Glutamatergic neuron (in vitro differentiated cells): ENCODE measurements at regions not wholly inside any gene's neighbourhood (a gene's known extent, or its start where the extent isn't known, plus 50 kb on each side); places are given as distances from the start of the nearest gene placed in this dataset.

Experiments used
- DNase-seq: peaks from one replicate; pipeline ENCODE4 v3.0.0; 2022
- H3K27ac Mint-ChIP-seq: one replicate; pipeline ENCODE4 v1.8.0; 2020; ENCODE audit warnings: mild to moderate bottlenecking, mixed read lengths, inconsistent platforms; ENCODE audit not compliant: unreplicated experiment
- H3K27me3 Mint-ChIP-seq: one replicate; pipeline ENCODE4 v1.8.0; 2020; ENCODE audit warnings: mild to moderate bottlenecking, moderate library complexity, mixed read lengths, inconsistent platforms; ENCODE audit not compliant: unreplicated experiment
- H3K36me3 Mint-ChIP-seq: one replicate; pipeline ENCODE4 v1.8.0; 2020; ENCODE audit warnings: mild to moderate bottlenecking, mixed read lengths, inconsistent platforms; ENCODE audit not compliant: unreplicated experiment
- H3K4me1 Mint-ChIP-seq: one replicate; pipeline ENCODE4 v1.8.0; 2020; ENCODE audit warnings: mild to moderate bottlenecking, low read depth, mixed read lengths, inconsistent platforms; ENCODE audit not compliant: unreplicated experiment
- H3K4me3 Mint-ChIP-seq: one replicate; pipeline ENCODE4 v1.8.0; 2020; ENCODE audit warnings: mild to moderate bottlenecking, mixed read lengths, inconsistent platforms; ENCODE audit not compliant: unreplicated experiment
- H3K9me3 Mint-ChIP-seq: one replicate; pipeline ENCODE4 v1.8.0; 2020; ENCODE audit warnings: mild to moderate bottlenecking, moderate library complexity, mixed read lengths, inconsistent platforms; ENCODE audit not compliant: unreplicated experiment
- TF ChIP-seq, protein P1 (sequence below): fragments of 200-600 bp; sonication (generic); IDR thresholded peaks from one replicate; pipeline ENCODE4 v1.5.0; 2021; ENCODE audit not compliant: partially characterized antibody, unreplicated experiment

DNA sequence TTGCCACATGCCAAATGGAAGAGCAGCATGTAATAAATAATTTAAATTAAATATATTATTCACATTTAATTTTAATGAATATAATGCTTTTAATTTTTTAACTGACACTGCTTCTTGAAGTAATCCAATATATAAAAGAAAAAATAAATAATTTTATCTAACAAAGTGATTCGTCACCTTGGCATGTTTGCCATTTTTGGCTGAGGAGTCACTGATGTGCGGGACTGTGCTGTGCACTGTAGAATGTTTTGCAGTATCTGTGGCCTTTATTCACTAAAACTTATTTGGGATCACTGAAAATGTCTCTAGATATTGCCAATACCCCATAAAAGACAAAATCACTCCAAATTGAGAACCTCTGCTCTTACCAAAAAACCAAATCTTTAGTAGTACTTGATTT, 807.8 kb downstream of the BRINP3 start:
- TF ChIP-seq, protein P1, sequence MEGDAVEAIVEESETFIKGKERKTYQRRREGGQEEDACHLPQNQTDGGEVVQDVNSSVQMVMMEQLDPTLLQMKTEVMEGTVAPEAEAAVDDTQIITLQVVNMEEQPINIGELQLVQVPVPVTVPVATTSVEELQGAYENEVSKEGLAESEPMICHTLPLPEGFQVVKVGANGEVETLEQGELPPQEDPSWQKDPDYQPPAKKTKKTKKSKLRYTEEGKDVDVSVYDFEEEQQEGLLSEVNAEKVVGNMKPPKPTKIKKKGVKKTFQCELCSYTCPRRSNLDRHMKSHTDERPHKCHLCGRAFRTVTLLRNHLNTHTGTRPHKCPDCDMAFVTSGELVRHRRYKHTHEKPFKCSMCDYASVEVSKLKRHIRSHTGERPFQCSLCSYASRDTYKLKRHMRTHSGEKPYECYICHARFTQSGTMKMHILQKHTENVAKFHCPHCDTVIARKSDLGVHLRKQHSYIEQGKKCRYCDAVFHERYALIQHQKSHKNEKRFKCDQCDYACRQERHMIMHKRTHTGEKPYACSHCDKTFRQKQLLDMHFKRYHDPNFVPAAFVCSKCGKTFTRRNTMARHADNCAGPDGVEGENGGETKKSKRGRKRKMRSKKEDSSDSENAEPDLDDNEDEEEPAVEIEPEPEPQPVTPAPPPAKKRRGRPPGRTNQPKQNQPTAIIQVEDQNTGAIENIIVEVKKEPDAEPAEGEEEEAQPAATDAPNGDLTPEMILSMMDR: no peak
- Mint-ChIP-seq H3K9me3 (no peaks in the 10 kb centered on the region), H3K4me3 (no peak overlapping the region), H3K36me3 (no peaks in the 10 kb centered on the region), H3K4me1 (no peaks in the 10 kb centered on the region), H3K27ac (no peak overlapping the region), H3K27me3 (no peaks in the 10 kb centered on the region)
- no peak for DNase-seq

DNA sequence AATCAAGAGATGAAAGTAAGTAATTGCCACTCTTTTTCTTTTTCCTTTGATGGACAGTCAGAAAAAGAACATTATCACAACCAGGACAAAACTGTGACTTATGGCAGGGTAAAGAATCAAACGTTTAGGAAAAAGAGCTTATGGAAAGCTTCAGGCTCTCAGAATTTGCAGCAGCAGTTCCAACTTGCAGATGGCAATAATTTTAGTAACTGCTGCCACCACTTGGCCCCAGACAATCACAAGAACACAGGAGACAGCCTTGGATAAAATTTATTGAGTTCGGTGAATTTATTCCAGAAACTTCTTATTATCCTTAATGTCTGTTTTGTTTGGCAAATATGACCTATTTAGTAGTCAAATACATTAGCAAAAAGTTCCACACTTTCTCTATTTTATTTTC, 804.4 kb downstream of the BRINP3 start:
- Mint-ChIP-seq H3K27ac (no peak overlapping the region), H3K36me3 (no peaks in the 10 kb centered on the region), H3K4me1 (no peaks in the 10 kb centered on the region), H3K4me3 (no peak overlapping the region), H3K9me3 (no peaks in the 10 kb centered on the region), H3K27me3 (no peaks in the 10 kb centered on the region)
- DNase-seq: no peak
- TF ChIP-seq, protein P1: no peak

DNA sequence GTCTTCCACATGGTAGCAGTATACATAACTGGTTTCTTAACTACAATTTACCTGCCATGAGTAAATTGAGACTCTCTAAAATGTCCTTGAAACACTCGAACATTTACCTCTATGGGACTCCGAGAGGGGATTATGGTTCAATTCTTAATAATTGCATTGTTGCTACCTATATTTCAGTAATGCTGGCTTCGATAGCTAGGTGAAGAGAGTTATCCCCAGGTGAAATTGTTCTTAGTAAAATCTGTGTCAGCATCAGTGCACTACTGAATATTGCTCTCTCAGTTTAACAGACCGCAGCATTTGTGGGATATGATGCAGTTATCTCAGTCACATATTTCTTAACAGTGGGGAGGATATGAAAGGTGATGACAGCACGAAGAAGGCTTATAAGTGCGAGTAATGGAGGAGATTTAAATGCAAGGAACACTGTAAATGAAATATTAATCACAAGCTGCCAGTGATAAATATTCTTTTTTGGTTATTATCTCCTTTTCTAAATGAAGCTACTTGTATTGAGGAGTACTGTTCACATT, 801.9 kb downstream of the BRINP3 start:
- Mint-ChIP-seq H3K27me3 (no peaks in the 10 kb centered on the region), H3K27ac (no peak overlapping the region), H3K9me3 (no peaks in the 10 kb centered on the region), H3K4me1 (no peaks in the 10 kb centered on the region), H3K36me3 (no peaks in the 10 kb centered on the region), H3K4me3 (no peak overlapping the region)
- DNase-seq: no peak
- TF ChIP-seq, protein P1: no peak

DNA sequence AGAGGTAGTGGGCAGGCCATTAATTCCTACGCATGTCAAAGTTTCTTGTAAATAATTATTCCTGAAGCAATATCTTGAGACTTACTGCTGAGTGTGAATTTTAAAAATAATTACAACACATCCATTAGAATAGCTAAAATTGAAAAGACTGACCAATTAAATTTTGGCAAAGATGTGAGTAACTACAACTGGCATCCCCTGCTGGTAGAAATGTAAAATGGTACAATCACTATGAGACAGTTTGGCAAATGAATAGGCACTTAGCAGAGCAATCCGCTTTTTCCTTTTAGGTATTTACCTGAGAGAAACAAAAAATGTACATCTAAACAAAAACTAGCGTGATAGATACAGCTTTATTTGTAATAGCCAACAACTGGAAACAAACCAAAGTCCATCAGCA, 798.9 kb downstream of the BRINP3 start:
- no peak overlapping the region for H3K4me3 Mint-ChIP-seq
- no peaks in the 10 kb centered on the region for H3K27me3 Mint-ChIP-seq
- H3K4me1 Mint-ChIP-seq: peaks cover 3% of the 10 kb centered on the region
- no peak overlapping the region for H3K27ac Mint-ChIP-seq
- no peaks in the 10 kb centered on the region for H3K9me3 Mint-ChIP-seq
- DNase-seq: no peak
- H3K36me3 Mint-ChIP-seq: no peaks in the 10 kb centered on the region
- TF ChIP-seq, protein P1: peak; percentile 46

DNA sequence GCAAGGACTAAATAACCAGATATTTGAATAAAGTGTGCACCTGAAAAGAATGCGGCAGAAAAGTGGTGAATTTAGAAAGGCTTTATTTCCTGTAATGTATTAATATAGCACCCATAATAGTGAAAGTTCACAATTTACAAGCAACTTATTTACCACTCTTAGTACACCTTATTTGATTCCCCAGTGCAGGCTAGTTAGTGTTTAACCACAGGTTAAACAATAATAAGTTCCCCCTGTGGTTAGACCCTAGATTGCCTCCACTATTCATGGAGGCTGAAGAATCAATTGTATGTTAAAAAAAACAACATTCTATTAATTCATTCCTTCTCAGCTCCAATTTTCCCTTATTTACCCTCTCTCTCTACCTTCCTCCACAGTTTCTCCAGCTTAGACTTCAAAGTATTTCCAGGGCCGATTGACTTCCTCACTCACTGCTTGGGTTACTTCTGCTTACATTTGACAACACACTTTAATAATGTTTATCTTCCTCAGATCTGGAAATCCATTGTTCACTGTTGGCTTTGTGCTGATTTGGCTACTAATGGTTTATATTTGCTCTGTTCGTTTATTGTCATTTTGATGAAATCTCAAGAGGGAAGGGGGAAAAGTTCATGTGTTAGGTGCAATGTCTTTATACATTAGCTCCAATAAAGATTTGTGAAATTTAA, 796.3 kb downstream of the BRINP3 start:
- H3K9me3 Mint-ChIP-seq: no peaks in the 10 kb centered on the region
- H3K4me1 Mint-ChIP-seq: peaks cover 3% of the 10 kb centered on the region
- H3K27ac Mint-ChIP-seq: no peak overlapping the region
- no peaks in the 10 kb centered on the region for H3K27me3 Mint-ChIP-seq
- DNase-seq: no peak
- H3K36me3 Mint-ChIP-seq: no peaks in the 10 kb centered on the region
- H3K4me3 Mint-ChIP-seq: no peak overlapping the region
- TF ChIP-seq, protein P1: no peak
